ENCODE measurements at regions not wholly inside any gene's neighbourhood (a gene's known extent, or its start where the extent isn't known, plus 50 kb on each side); places are given as distances from the start of the nearest gene placed in this dataset.

GRCh38 chr15:29635513-29636098 lies 186.7 kb downstream of the TJP1 start:
- Histone ChIP-seq H3K9me3 (ENCODE audit: low read length) (no peaks in the 10 kb centered on the region), H3K36me3 (ENCODE audit: insufficient read depth, low read length) (no peaks in the 10 kb centered on the region), H3K9ac (ENCODE audit: low read length) (no peak overlapping the region), H3K4me1 (ENCODE audit: insufficient read depth, low read length, severe bottlenecking) (no peaks in the 10 kb centered on the region), H3F3A (ENCODE audit: insufficient read depth, low read length) (no peaks in the 10 kb centered on the region), H3K27ac (ENCODE audit: low read depth, low read length, poor library complexity, severe bottlenecking) (no peak overlapping the region), H3K9me2 (ENCODE audit: low read depth, low read length) (no peaks in the 10 kb centered on the region), H3K79me2 (ENCODE audit: insufficient read depth, low read length) (no peaks in the 10 kb centered on the region), H4K20me1 (ENCODE audit: insufficient read depth, low read length) (no peaks in the 10 kb centered on the region), H2AFZ (ENCODE audit: low read length) (no peak overlapping the region), H3K4me3 (ENCODE audit: low read depth, low read length, poor library complexity, severe bottlenecking) (no peak overlapping the region), H3K27me3 (ENCODE audit: insufficient read depth, low read length) (no peaks in the 10 kb centered on the region), H3K4me2 (ENCODE audit: low read length) (no peak overlapping the region)
- TF ChIP-seq CTCF (IDR thresholded peaks at IDR 0.05; ENCODE audit: low read length) (no peak), EZH2 (IDR thresholded peaks at IDR 0.05; ENCODE audit: borderline replicate concordance, low read length) (no peak)

GRCh38 chr15:29633971-29634370 lies 188.3 kb downstream of the TJP1 start:
- Histone ChIP-seq H2AFZ (ENCODE audit: low read length) (no peak overlapping the region), H3K4me2 (ENCODE audit: low read length) (no peak overlapping the region)
- TF ChIP-seq CTCF (IDR thresholded peaks at IDR 0.05; ENCODE audit: low read length): no peak
- no peak for TF ChIP-seq EZH2 (IDR thresholded peaks at IDR 0.05; ENCODE audit: borderline replicate concordance, low read length)

GRCh38 chr15:29632671-29633406 lies 189.4 kb downstream of the TJP1 start:
- Histone ChIP-seq H3K27me3 (ENCODE audit: insufficient read depth, low read length) (no peaks in the 10 kb centered on the region), H4K20me1 (ENCODE audit: insufficient read depth, low read length) (no peaks in the 10 kb centered on the region), H3K4me3 (ENCODE audit: low read depth, low read length, poor library complexity, severe bottlenecking) (no peak overlapping the region), H3K36me3 (ENCODE audit: insufficient read depth, low read length) (no peaks in the 10 kb centered on the region), H3K9me3 (ENCODE audit: low read length) (no peaks in the 10 kb centered on the region), H3K9me2 (ENCODE audit: low read depth, low read length) (no peaks in the 10 kb centered on the region), H3K79me2 (ENCODE audit: insufficient read depth, low read length) (no peaks in the 10 kb centered on the region), H3K4me2 (ENCODE audit: low read length) (no peak overlapping the region), H3K4me1 (ENCODE audit: insufficient read depth, low read length, severe bottlenecking) (no peaks in the 10 kb centered on the region), H3K9ac (ENCODE audit: low read length) (no peak overlapping the region), H3F3A (ENCODE audit: insufficient read depth, low read length) (no peaks in the 10 kb centered on the region), H2AFZ (ENCODE audit: low read length) (no peak overlapping the region), H3K27ac (ENCODE audit: low read depth, low read length, poor library complexity, severe bottlenecking) (no peak overlapping the region)
- no peak for TF ChIP-seq EZH2 (IDR thresholded peaks at IDR 0.05; ENCODE audit: borderline replicate concordance, low read length)
- no peak for TF ChIP-seq CTCF (IDR thresholded peaks at IDR 0.05; ENCODE audit: low read length)

More at GRCh38 chr15:29633971-29634370, 188.3 kb downstream of the TJP1 start:
- H3K27ac ChIP-seq (ENCODE audit: low read depth, low read length, poor library complexity, severe bottlenecking): no peak overlapping the region
- no peaks in the 10 kb centered on the region for H3K79me2 ChIP-seq (ENCODE audit: insufficient read depth, low read length)
- H3K9ac ChIP-seq (ENCODE audit: low read length): no peak overlapping the region
- no peaks in the 10 kb centered on the region for H3K9me3 ChIP-seq (ENCODE audit: low read length)
- no peaks in the 10 kb centered on the region for H4K20me1 ChIP-seq (ENCODE audit: insufficient read depth, low read length)
- no peaks in the 10 kb centered on the region for H3K9me2 ChIP-seq (ENCODE audit: low read depth, low read length)
- no peaks in the 10 kb centered on the region for H3K27me3 ChIP-seq (ENCODE audit: insufficient read depth, low read length)
- no peaks in the 10 kb centered on the region for H3F3A ChIP-seq (ENCODE audit: insufficient read depth, low read length)
- no peaks in the 10 kb centered on the region for H3K4me1 ChIP-seq (ENCODE audit: insufficient read depth, low read length, severe bottlenecking)
- H3K36me3 ChIP-seq (ENCODE audit: insufficient read depth, low read length): no peaks in the 10 kb centered on the region
- H3K4me3 ChIP-seq (ENCODE audit: low read depth, low read length, poor library complexity, severe bottlenecking): no peak overlapping the region
